ENCODE measurements at regions not wholly inside any gene's neighbourhood (a gene's known extent, or its start where the extent isn't known, plus 50 kb on each side); places are given as distances from the start of the nearest gene placed in this dataset.

- Histone ChIP-seq H3K4me1 (no peaks in the 10 kb centered on the region), H3K9me3 (replicated peaks) (no peaks in the 10 kb centered on the region), H3K27ac (no peak overlapping the region), H3K4me3 (no peak overlapping the region), H3K27me3 (peaks cover 3% of the 10 kb centered on the region), H3K36me3 (no peaks in the 10 kb centered on the region)
- DNase-seq: no peak
These were observed 106.8 kb downstream of the SEMA6D start for GRCh38 chr15:47824147-47824546.

- Histone ChIP-seq H3K9me3 (replicated peaks) (no peaks in the 10 kb centered on the region), H3K27me3 (no peaks in the 10 kb centered on the region; the same call in 1 of the 2 replicates), H3K4me1 (no peaks in the 10 kb centered on the region), H3K36me3 (no peaks in the 10 kb centered on the region), H3K27ac (no peak overlapping the region), H3K4me3 (no peak overlapping the region)
- no peak for DNase-seq
These were observed 112.4 kb downstream of the SEMA6D start for GRCh38 chr15:47829667-47830066.

- Histone ChIP-seq H3K4me3 (no peak overlapping the region), H3K36me3 (no peaks in the 10 kb centered on the region), H3K27ac (no peak overlapping the region), H3K27me3 (no peaks in the 10 kb centered on the region), H3K9me3 (replicated peaks) (no peaks in the 10 kb centered on the region), H3K4me1 (no peaks in the 10 kb centered on the region)
- no peak for DNase-seq
These were observed 116.8 kb downstream of the SEMA6D start for GRCh38 chr15:47834093-47834492.

GRCh38 chr15:47839233-47839825, 122.0 kb downstream of the SEMA6D start:
- Histone ChIP-seq H3K27ac (no peak overlapping the region), H3K4me1 (no peaks in the 10 kb centered on the region), H3K9me3 (replicated peaks) (no peaks in the 10 kb centered on the region), H3K36me3 (no peaks in the 10 kb centered on the region), H3K4me3 (no peak overlapping the region), H3K27me3 (no peaks in the 10 kb centered on the region)
- DNase-seq: no peak

- Histone ChIP-seq H3K36me3 (no peaks in the 10 kb centered on the region), H3K27ac (no peak overlapping the region), H3K4me1 (no peaks in the 10 kb centered on the region), H3K4me3 (no peak overlapping the region), H3K9me3 (replicated peaks) (no peaks in the 10 kb centered on the region), H3K27me3 (no peaks in the 10 kb centered on the region)
- no peak for DNase-seq
These were observed 125.9 kb downstream of the SEMA6D start for GRCh38 chr15:47843124-47843663.

GRCh38 chr15:47844437-47844836, 127.1 kb downstream of the SEMA6D start:
- no peak for DNase-seq
- H3K9me3 ChIP-seq (replicated peaks): no peaks in the 10 kb centered on the region
- no peaks in the 10 kb centered on the region for H3K27me3 ChIP-seq
- H3K4me1 ChIP-seq: no peaks in the 10 kb centered on the region
- H3K4me3 ChIP-seq: no peak overlapping the region
- H3K27ac ChIP-seq: no peak overlapping the region
- no peaks in the 10 kb centered on the region for H3K36me3 ChIP-seq

- Histone ChIP-seq H3K36me3 (no peaks in the 10 kb centered on the region), H3K27me3 (no peaks in the 10 kb centered on the region), H3K27ac (no peak overlapping the region), H3K4me3 (no peak overlapping the region), H3K9me3 (replicated peaks) (no peaks in the 10 kb centered on the region), H3K4me1 (no peaks in the 10 kb centered on the region)
- no peak for DNase-seq
These were observed 129.0 kb downstream of the SEMA6D start for GRCh38 chr15:47846128-47846868.

GRCh38 chr15:47846876-47847275, 129.6 kb downstream of the SEMA6D start:
- H3K4me1 ChIP-seq: no peaks in the 10 kb centered on the region
- no peaks in the 10 kb centered on the region for H3K9me3 ChIP-seq (replicated peaks)
- no peak overlapping the region for H3K27ac ChIP-seq
- no peaks in the 10 kb centered on the region for H3K36me3 ChIP-seq
- DNase-seq: no peak
- no peaks in the 10 kb centered on the region for H3K27me3 ChIP-seq
- no peak overlapping the region for H3K4me3 ChIP-seq

- Histone ChIP-seq H3K4me1 (no peaks in the 10 kb centered on the region), H3K36me3 (no peaks in the 10 kb centered on the region), H3K27ac (no peak overlapping the region), H3K4me3 (no peak overlapping the region), H3K9me3 (replicated peaks) (no peaks in the 10 kb centered on the region), H3K27me3 (peaks cover 3% of the 10 kb centered on the region; the same call in 1 of the 2 replicates)
- no peak for DNase-seq
These were observed 138.8 kb downstream of the SEMA6D start for GRCh38 chr15:47856071-47856470.

- no peak overlapping the region for H3K27ac ChIP-seq
- H3K27me3 ChIP-seq: peaks cover 3% of the 10 kb centered on the region; the same call in 1 of the 2 replicates
- DNase-seq: no peak
- H3K9me3 ChIP-seq (replicated peaks): no peaks in the 10 kb centered on the region
- H3K36me3 ChIP-seq: no peaks in the 10 kb centered on the region
- no peak overlapping the region for H3K4me3 ChIP-seq
- H3K4me1 ChIP-seq: no peaks in the 10 kb centered on the region
These were observed 139.9 kb downstream of the SEMA6D start for GRCh38 chr15:47857014-47857775.

- Histone ChIP-seq H3K27me3 (peaks cover 3% of the 10 kb centered on the region; the same call in 1 of the 2 replicates), H3K4me3 (no peak overlapping the region), H3K36me3 (no peaks in the 10 kb centered on the region), H3K4me1 (no peaks in the 10 kb centered on the region), H3K9me3 (replicated peaks) (no peaks in the 10 kb centered on the region), H3K27ac (no peak overlapping the region)
- DNase-seq: no peak
These were observed 140.5 kb downstream of the SEMA6D start for GRCh38 chr15:47857776-47858167.

- Histone ChIP-seq H3K27ac (no peak overlapping the region), H3K9me3 (replicated peaks) (no peaks in the 10 kb centered on the region), H3K36me3 (no peaks in the 10 kb centered on the region), H3K4me1 (no peaks in the 10 kb centered on the region), H3K4me3 (no peak overlapping the region), H3K27me3 (peaks cover 3% of the 10 kb centered on the region; the same call in 1 of the 2 replicates)
- no peak for DNase-seq
These were observed 144.0 kb downstream of the SEMA6D start for GRCh38 chr15:47861111-47861903.

GRCh38 chr15:47862402-47862801, 145.1 kb downstream of the SEMA6D start:
- no peaks in the 10 kb centered on the region for H3K36me3 ChIP-seq
- peaks cover 3% of the 10 kb centered on the region; the same call in 1 of the 2 replicates for H3K27me3 ChIP-seq
- no peaks in the 10 kb centered on the region for H3K4me1 ChIP-seq
- DNase-seq: no peak
- H3K9me3 ChIP-seq (replicated peaks): no peaks in the 10 kb centered on the region
- H3K4me3 ChIP-seq: no peak overlapping the region
- no peak overlapping the region for H3K27ac ChIP-seq

GRCh38 chr15:47866446-47866845, 149.1 kb downstream of the SEMA6D start:
- H3K4me3 ChIP-seq: no peak overlapping the region
- DNase-seq: no peak
- no peak overlapping the region for H3K27ac ChIP-seq
- no peaks in the 10 kb centered on the region for H3K9me3 ChIP-seq (replicated peaks)
- no peaks in the 10 kb centered on the region for H3K27me3 ChIP-seq
- H3K4me1 ChIP-seq: no peaks in the 10 kb centered on the region
- H3K36me3 ChIP-seq: no peaks in the 10 kb centered on the region
